OCI-LY3 (cell line): ENCODE measurements at regions not wholly inside any gene's neighbourhood (a gene's known extent, or its start where the extent isn't known, plus 50 kb on each side); places are given as distances from the start of the nearest gene placed in this dataset.
"Not testable (repeated sequence)": the region's sequence is repeated elsewhere in the genome, so short reads cannot be mapped to it uniquely, and the experiment has no call there.

Experiments
- H2AFZ ChIP-seq: fragments of 200-600, 300-600 bp; shearing (Covaris generic); 2 replicates; pipeline ENCODE4 v1.6.0; 2014; ENCODE audit warnings: antibody characterized with exemption, low read depth, low read length
- H3K27ac ChIP-seq: fragments of 200-600, 300-600 bp; sonication (generic); 2 replicates; pipeline ENCODE4 v1.5.1; 2014; ENCODE audit warnings: mild to moderate bottlenecking, low read length, moderate library complexity, mixed read lengths
- H3K27me3 ChIP-seq: fragments of 200-600, 300-600 bp; sonication (generic); 2 replicates; pipeline ENCODE4 v1.6.1; 2014; ENCODE audit warnings: low read depth, low read length, mixed read lengths
- H3K36me3 ChIP-seq: fragments of 200-600, 300-600 bp; sonication (generic); replicated peaks from 2 replicates; pipeline ENCODE3; 2014; ENCODE audit warnings: low read depth, low read length, mixed read lengths
- H3K4me1 ChIP-seq: fragments of 300-600, 200-600 bp; sonication (generic); 2 replicates; pipeline ENCODE4 v1.6.1; 2014; ENCODE audit warnings: low read length, mixed read lengths
- H3K4me2 ChIP-seq: fragments of 200-600, 300-600 bp; sonication (generic); 2 replicates; pipeline ENCODE4 v1.6.1; 2014; ENCODE audit warnings: low read length, mixed read lengths
- H3K4me3 ChIP-seq: fragments of 300-600, 200-600 bp; sonication (generic); 2 replicates; pipeline ENCODE4 v1.5.1; 2014; ENCODE audit warnings: antibody characterized with exemption, mild to moderate bottlenecking, low read length, moderate library complexity
- H3K79me2 ChIP-seq: fragments of 300-600, 200-600 bp; shearing (Covaris generic); 2 replicates; pipeline ENCODE4 v1.6.1; 2014; ENCODE audit warnings: mild to moderate bottlenecking, low read length, mixed read lengths
- H3K9ac ChIP-seq: fragments of 300-600, 200-600 bp; shearing (Covaris generic); 2 replicates; pipeline ENCODE4 v1.6.0; 2014; ENCODE audit warnings: mild to moderate bottlenecking, low read length, moderate library complexity
- H3K9me3 ChIP-seq: fragments of 200-600, 300-600 bp; shearing (Covaris generic); 2 replicates; pipeline ENCODE4 v1.6.1; 2014; ENCODE audit warnings: low read length, mixed read lengths; ENCODE audit not compliant: insufficient read depth
- H4K20me1 ChIP-seq: fragments of 200-600, 300-600 bp; sonication (generic); 2 replicates; pipeline ENCODE4 v1.6.1; 2016; ENCODE audit warnings: low read length, mixed read lengths; ENCODE audit not compliant: insufficient read depth
- CTCF ChIP-seq: fragments of 200-600, 300-600 bp; sonication (generic); IDR thresholded peaks from 2 replicates; pipeline ENCODE4 v1.5.1; 2014; ENCODE audit warnings: antibody characterized with exemption, low read length, low read depth
- EZH2phosphoT487 ChIP-seq: fragments of 200-600 bp; shearing (Covaris generic); IDR thresholded peaks from 2 replicates; pipeline ENCODE4 v1.6.1; 2018; ENCODE audit warnings: antibody characterized with exemption, mixed run types, low read depth

DNA sequence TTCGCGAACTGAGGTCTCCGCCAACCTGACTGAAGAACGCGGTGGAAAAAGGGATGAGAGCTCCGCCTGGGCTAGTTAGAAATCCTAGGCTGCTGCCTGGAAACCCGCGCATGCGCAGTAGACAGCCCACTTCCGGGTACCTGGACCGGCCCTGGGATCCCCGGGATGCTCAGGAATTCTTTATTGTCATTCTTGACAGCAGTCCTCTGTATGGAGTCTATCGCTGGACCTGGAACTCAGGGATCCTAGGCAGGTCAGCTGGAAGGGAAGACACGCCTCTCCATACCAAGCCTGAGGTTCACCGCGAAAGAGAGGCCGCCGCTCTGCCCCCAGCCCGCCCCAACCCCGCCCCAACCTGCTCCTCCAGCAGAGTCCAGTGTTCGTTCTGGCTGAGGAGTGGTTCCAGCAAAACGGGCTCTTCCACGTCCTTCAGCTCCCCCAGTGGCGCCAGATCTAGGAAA lies 1379.2 kb upstream of the DEFB115 start:
- TF ChIP-seq CTCF (no peak), EZH2phosphoT487 (no peak)

GRCh38 chr20:29878777-29879442 lies 1378.6 kb upstream of the DEFB115 start:
- TF ChIP-seq EZH2phosphoT487 (no peak), CTCF (no peak)
- Histone ChIP-seq H3K4me2 (no peak overlapping the region), H3K79me2 (no peaks in the 10 kb centered on the region), H3K9me3 (0 out of 2 replicates have a peak, but pooled peaks cover 3% of the 10 kb centered on the region), H3K4me3 (no peak overlapping the region), H4K20me1 (no peaks in the 10 kb centered on the region), H3K36me3 (no peaks in the 10 kb centered on the region), H3K9ac (no peak overlapping the region), H3K27ac (no peak overlapping the region), H3K27me3 (no peaks in the 10 kb centered on the region), H2AFZ (no peak overlapping the region), H3K4me1 (no peaks in the 10 kb centered on the region)

More for the DNA sequence above, 1379.2 kb upstream of the DEFB115 start:
- Histone ChIP-seq H3K36me3 (no peaks in the 10 kb centered on the region), H3K4me1 (no peaks in the 10 kb centered on the region), H3K9me3 (0 out of 2 replicates have a peak, but pooled peaks cover 3% of the 10 kb centered on the region), H3K27ac (no peak overlapping the region), H3K9ac (no peak overlapping the region), H3K79me2 (no peaks in the 10 kb centered on the region), H4K20me1 (no peaks in the 10 kb centered on the region), H3K4me2 (no peak overlapping the region), H3K4me3 (no peak overlapping the region), H2AFZ (no peak overlapping the region), H3K27me3 (no peaks in the 10 kb centered on the region)

GRCh38 chr20:29881107-29881506 lies 1376.4 kb upstream of the DEFB115 start:
- H3K4me2 ChIP-seq, H3K4me1 ChIP-seq, H3K27ac ChIP-seq, H2AFZ ChIP-seq, H3K36me3 ChIP-seq, H4K20me1 ChIP-seq, H3K9ac ChIP-seq, H3K9me3 ChIP-seq, H3K79me2 ChIP-seq, H3K27me3 ChIP-seq, H3K4me3 ChIP-seq: not testable (repeated sequence)

DNA sequence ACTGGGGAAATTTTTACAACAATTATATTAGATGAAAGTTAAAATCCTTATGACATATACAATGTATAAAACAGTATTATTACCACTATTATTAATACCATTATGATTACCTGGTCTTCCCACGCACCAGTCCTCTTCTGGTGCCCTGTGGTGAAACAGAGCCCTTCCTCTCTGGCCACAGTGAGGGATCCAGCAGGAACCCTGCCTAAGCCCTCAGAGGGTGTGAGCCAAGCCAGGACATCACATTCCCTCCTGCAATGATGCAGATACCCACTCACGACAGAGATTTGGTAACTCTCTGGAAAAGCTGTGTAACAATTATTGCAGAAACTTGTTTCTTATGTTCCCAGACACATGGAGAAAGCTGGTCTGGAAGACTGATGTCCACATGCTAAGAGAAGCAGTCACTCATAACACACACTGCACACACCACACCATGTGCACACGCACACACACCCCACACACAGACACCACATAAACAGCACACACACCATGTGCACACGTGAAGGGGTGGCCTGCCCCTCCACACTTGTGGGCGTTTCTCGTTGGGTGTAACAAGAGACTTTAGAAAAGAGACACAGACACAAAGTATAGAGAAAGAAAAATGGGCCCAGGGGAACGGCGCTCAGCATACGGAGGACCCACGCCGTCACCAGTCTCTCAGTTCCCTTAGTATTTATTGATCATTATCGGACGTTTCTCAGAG lies 1373.8 kb upstream of the DEFB115 start:
- not testable (repeated sequence) for H4K20me1 ChIP-seq, H3K4me2 ChIP-seq, H2AFZ ChIP-seq, H3K79me2 ChIP-seq, H3K27me3 ChIP-seq, H3K9me3 ChIP-seq, H3K4me1 ChIP-seq, H3K9ac ChIP-seq, H3K36me3 ChIP-seq, H3K4me3 ChIP-seq, H3K27ac ChIP-seq

DNA sequence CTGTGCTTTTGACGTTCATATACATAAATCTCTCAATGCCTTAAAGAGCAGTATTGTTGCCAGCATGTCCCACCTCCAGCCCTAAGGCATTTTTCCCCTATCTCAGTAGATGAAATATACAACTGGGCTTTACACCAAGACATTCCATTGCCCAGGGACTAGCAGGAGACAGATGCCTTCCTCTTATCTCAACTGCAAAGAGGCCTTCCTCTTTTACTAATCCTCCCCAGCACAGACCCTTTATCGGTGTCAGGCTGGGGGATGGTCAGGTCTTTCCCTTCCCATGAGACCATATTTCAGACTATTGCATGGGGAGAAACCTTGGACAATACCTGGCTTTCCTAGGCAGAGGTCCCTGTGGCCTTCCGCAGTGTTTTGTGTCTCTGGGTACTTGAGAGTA lies 1373.1 kb upstream of the DEFB115 start:
- not testable (repeated sequence) for H3K9me3 ChIP-seq, H4K20me1 ChIP-seq, H3K27ac ChIP-seq, H3K27me3 ChIP-seq, H3K4me2 ChIP-seq, H3K4me1 ChIP-seq, H3K79me2 ChIP-seq, H2AFZ ChIP-seq, H3K9ac ChIP-seq, H3K4me3 ChIP-seq, H3K36me3 ChIP-seq

DNA sequence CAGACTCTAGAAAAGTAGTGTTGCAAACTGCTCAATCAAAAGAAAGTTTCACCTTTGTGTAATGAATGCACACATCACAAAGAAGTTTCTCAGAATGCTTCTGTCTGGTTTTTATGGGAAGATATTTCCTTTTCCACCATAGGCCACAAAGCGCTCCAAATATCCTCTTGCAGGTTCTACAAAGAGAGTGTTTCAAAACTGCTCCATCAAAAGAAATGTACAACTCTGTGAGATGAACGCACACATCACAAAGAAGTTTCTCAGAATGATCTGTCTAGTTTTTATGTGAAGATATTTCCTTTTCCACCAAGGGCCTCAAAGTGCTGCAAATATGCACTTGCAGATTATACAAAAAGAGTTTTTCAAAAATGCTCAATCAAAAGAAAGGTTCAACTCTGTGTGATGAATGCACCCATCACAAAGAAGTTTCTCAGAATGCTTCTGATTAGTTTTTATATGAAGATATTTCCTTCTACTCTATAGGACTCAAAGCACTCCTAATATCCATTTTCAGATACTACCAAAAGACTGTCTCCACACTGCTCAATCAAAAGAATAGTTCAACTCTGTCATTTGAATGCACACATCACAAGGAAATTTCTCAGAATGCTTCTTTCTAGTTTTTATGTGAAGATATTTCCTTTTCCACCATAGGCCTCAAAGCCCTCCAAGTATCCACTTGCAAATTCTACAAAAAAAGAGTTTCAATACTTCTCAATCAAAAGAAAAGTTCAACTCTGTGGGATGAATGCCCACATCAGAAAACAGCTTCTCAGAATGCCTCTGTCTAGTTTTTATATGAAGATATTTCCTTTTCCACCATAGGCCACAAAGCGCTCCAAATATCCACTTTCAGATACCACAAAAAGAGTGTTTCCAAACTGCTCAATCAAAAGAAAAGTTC lies 1371.9 kb upstream of the DEFB115 start:
- H3K27me3 ChIP-seq, H4K20me1 ChIP-seq, H3K36me3 ChIP-seq, H3K79me2 ChIP-seq, H3K4me2 ChIP-seq, H3K27ac ChIP-seq, H3K4me1 ChIP-seq, H2AFZ ChIP-seq, H3K4me3 ChIP-seq, H3K9ac ChIP-seq, H3K9me3 ChIP-seq: not testable (repeated sequence)

DNA sequence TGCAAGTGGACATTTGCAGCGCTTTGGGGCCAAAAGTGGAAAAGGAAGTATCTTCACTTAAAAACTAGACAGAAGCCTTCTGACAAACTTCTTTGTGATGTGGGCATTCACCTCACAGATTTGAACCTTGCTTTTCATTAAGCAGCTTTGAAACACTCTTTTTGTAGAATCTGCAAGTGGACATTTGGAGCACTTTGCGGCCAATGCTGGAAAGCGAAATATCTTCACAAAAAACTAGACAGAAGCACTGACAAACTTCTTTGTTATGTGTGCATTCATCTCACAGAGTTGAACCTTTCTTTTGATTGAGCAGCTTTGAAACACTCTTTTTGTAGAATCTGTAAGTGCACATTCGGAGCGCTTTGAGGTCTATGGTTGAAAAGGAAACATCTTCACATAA lies 1365.9 kb upstream of the DEFB115 start:
- not testable (repeated sequence) for H3K4me1 ChIP-seq, H3K9me3 ChIP-seq

More for the DNA sequence above, 1365.9 kb upstream of the DEFB115 start:
- not testable (repeated sequence) for H3K27me3 ChIP-seq, H4K20me1 ChIP-seq, H3K36me3 ChIP-seq, H3K27ac ChIP-seq, H3K79me2 ChIP-seq, H3K4me3 ChIP-seq, H2AFZ ChIP-seq, H3K4me2 ChIP-seq, H3K9ac ChIP-seq
